ENCODE measurements at regions not wholly inside any gene's neighbourhood (a gene's known extent, or its start where the extent isn't known, plus 50 kb on each side); places are given as distances from the start of the nearest gene placed in this dataset.

DNA sequence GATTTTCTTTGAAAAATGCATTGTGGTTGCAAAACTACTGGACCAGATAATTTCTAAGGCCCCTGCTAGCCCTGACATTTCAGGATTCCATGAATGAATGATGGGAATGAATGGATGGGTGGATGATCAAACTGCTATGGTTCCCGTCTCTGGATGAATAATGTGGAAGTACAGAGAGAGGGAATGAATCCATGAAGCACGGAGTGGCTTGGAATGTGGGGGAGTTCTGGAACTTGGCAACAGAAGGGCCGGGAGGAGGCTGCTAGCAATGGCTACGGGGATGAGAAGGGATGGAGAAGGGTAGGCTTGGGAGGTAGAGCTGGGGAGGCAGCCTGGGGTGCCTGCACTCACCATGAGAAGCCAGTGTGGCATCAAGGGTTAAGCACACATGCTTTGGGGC lies 84.8 kb downstream of the NCR2 start:
- TF ChIP-seq CTCF (IDR thresholded peaks at IDR 0.05; ENCODE audit: low read length) (no peak), EZH2 (IDR thresholded peaks at IDR 0.05; ENCODE audit: borderline replicate concordance, low read length) (no peak)

Data from OCI-LY1 (cell line).